GM12872 (cell line): ENCODE measurements at regions not wholly inside any gene's neighbourhood (a gene's known extent, or its start where the extent isn't known, plus 50 kb on each side); places are given as distances from the start of the nearest gene placed in this dataset.
A peak's percentile ranks its signal among the peaks of the same experiment; 100 is the strongest.

Experiments used
- TF ChIP-seq, protein P1 (sequence below): IDR thresholded peaks from 3 replicates; pipeline ENCODE4 v1.5.1; 2011; ENCODE audit warnings: low read depth, mild to moderate bottlenecking, low read length, moderate library complexity; ENCODE audit not compliant: insufficient read depth

DNA sequence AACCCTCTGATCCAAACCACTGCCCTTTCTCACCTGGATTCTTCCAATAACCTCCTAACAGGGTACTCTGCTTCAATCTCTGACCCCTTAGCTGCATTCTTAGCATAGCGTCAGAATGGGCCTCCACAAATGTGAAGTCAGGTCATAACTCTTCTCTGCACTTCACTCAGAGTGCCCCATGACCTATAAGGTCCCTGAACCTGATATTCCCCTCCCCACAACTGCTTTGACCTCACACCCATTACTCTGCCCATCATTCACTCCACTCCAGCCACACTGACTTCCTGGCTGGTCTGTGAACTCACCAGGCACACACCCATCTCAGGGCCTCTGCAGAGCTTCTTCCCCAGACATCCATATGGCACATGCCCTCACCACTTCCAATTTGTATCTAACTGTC is 141.9 kb downstream of the ZNF281 start:
- TF ChIP-seq, protein P1, sequence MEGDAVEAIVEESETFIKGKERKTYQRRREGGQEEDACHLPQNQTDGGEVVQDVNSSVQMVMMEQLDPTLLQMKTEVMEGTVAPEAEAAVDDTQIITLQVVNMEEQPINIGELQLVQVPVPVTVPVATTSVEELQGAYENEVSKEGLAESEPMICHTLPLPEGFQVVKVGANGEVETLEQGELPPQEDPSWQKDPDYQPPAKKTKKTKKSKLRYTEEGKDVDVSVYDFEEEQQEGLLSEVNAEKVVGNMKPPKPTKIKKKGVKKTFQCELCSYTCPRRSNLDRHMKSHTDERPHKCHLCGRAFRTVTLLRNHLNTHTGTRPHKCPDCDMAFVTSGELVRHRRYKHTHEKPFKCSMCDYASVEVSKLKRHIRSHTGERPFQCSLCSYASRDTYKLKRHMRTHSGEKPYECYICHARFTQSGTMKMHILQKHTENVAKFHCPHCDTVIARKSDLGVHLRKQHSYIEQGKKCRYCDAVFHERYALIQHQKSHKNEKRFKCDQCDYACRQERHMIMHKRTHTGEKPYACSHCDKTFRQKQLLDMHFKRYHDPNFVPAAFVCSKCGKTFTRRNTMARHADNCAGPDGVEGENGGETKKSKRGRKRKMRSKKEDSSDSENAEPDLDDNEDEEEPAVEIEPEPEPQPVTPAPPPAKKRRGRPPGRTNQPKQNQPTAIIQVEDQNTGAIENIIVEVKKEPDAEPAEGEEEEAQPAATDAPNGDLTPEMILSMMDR: no peak

DNA sequence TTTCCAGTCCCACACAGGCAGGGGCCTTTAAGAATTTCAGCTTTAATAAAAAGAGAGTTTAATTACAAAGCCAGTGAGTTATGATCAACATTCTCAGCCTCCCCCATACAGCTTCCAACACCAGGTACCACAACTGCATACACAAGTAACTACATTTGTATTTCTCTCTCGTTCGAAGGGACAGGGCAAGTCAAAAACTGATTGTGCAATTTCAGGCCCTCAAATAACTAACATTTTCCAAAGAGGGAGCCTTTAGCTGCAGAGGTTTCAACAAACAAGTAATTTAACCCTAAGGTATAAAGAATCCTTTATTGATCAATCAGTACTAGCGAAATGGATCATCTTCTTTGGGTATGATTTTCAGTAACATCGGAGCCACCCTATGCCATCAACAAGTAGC is 142.4 kb downstream of the ZNF281 start:
- TF ChIP-seq, protein P1: no peak

DNA sequence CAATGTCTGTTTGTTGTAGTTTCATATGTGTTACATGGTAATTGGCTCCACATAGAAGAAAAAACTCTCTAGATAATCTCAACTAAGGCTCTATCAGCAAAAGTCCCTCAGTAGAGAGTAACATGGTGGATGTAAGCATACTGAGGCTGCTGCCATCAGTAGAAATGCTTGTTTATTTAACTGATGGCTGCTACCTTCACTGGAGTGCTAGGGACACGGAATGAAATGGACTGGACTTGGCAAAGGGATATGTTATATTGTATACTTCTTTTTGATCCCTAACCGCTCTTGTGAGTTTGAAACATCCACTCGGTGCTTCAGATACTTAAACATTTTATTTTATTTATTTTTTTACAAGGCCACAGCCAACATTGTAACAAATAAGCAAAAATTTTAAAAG is 143.0 kb downstream of the ZNF281 start:
- TF ChIP-seq, protein P1: no peak

DNA sequence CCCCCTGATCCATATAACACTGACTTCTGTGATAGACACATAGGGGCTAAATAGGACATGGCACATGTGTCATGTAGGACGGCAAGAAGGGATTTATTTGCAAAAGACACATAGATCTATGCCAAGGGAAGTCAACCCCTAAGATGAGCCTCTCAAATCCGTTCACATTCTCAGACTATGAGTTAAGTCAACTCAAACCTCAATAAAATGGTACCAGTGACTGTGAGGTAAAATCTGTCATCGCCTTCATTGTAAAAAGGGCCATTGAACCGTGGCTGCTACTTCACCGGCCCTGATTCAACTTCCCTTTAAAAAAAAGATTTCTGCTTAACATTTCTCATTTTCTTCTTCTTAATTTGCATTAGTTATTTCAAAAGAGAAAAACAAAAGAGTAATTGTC is 144.0 kb downstream of the ZNF281 start:
- TF ChIP-seq, protein P1: no peak

DNA sequence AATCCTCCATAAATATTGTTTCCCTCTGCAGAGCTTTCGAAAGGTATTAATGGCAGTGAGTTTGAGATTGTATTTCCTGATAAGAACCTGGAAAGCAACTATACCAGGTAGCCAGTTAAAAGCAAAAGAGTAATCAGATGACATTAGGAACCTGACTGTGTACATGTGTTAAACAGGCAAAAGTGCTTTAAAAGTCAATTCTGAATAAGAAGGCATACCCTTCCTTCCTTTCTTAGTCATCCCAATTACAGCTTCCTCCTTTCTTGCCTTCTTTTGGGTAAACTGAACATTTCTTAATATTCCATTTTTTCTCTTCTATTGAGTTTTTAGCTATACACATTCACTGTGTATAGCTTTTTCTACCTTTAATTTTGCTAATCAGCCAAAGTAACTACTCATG is 144.7 kb downstream of the ZNF281 start:
- TF ChIP-seq, protein P1: no peak

DNA sequence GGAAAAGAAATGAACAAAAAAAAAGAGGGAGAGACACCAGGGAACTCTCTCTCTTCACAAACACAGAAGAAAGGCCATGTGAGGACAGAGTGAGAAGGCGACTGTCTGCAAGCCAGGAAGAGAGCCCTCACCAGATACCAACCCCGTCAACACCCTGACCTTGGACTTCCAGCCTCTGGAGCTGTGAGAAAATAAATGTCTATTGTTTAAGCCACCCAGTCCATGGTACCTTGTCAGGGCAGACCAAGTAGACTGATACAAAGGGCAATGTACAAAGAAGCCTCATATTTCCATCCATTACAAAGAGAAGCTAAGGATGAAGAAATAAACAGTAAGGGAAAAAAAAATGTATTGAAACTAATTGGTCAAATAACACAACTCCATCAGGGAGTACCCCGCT is 146.6 kb downstream of the ZNF281 start:
- TF ChIP-seq, protein P1: no peak

DNA sequence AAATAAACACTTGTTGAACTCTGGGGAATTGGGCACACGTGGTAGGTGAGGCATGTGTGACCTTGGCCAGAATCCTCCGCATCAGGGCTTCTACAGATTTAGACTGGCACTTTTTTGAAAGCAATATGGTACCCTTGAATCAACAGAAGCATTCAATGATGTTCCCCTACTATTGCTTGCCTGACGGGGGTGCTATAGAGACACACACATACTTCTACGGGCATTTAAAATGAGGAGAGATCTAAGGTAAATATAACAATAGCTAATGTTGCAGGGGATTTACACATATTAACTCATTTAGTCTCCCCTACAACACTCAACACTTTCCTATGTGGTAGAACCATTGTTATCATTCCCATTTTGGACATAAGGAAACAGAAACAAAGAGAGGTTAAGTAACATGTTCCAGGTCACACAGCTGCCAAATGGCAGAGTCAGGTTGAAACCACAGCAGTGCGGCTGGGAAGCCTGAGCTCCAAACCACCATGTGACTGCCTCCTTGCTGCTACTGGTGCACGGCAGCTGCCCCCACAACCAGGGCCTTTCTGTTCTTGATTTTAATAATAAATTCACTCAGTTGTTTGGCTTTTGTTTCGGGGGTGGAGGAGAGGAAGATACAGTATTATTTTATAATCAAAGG is 147.4 kb downstream of the ZNF281 start:
- TF ChIP-seq, protein P1: peak; percentile 38; the same call in 2 of the 3 replicates
